Skeletal muscle tissue (tissue), 3 donors: ENCODE measurements at regions not wholly inside any gene's neighbourhood (a gene's known extent, or its start where the extent isn't known, plus 50 kb on each side); places are given as distances from the start of the nearest gene placed in this dataset.
"Not testable (repeated sequence)": the region's sequence is repeated elsewhere in the genome, so short reads cannot be mapped to it uniquely, and the experiment has no call there.

ENCODE experiments used
- H3K27ac ChIP-seq: one replicate; pipeline ENCODE4 v1.7.0; 2013; ENCODE audit warnings: mild to moderate bottlenecking, low read depth, low read length, inconsistent platforms
- H3K27me3 ChIP-seq, 3 donors: one replicate each; pipeline ENCODE4 v1.7.0; 2013; ENCODE audit warnings: low read length in 3 of 3; ENCODE audit not compliant: control insufficient read depth in 3 of 3, insufficient read depth in 3 of 3
- H3K36me3 ChIP-seq, 3 donors: one replicate each; pipeline ENCODE4 v1.7.0; 2013; ENCODE audit warnings: low read length in 3 of 3; ENCODE audit not compliant: control insufficient read depth in 3 of 3, insufficient read depth in 3 of 3
- H3K4me1 ChIP-seq, 3 donors: one replicate each; pipeline ENCODE4 v1.7.0; 2013; ENCODE audit warnings: low read length in 3 of 3, mild to moderate bottlenecking in 3 of 3; ENCODE audit not compliant: control insufficient read depth in 3 of 3, insufficient read depth in 3 of 3
- H3K4me3 ChIP-seq, 3 donors: one replicate each; pipeline ENCODE4 v1.7.0; 2013; ENCODE audit warnings: low read length in 3 of 3
- H3K9ac ChIP-seq, 3 donors: one replicate each; pipeline ENCODE4 v1.7.0; 2013; ENCODE audit warnings: low read length in 3 of 3, mild to moderate bottlenecking in 3 of 3, moderate library complexity in 2 of 3, low read depth in 1 of 3
- H3K9me3 ChIP-seq, 3 donors: one replicate each; pipeline ENCODE4 v1.7.0; 2013; ENCODE audit warnings: low read length in 3 of 3; ENCODE audit not compliant: control insufficient read depth in 3 of 3
- donor health status: Osteomylitis.

DNA sequence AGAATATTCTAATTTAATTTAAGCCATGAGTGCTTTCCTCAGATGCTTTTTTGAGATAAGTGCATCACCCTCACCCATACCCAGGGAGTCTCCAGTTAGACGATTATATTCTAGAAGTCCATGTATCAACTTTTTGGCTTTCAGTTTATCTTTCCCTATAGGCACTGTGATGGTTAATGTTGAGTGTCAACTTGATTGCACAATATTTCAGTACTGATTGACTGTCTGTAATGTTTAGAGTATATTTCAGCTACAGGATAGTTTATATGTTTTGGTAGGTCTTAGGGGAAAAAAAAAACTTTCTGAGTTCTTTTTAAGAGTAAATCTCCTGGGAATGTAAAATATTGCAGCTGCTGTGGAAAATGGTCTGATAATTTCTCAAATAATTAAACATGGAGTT is 535.4 kb downstream of the ADRA2A start:
- H3K4me1 ChIP-seq, result no peaks in the 10 kb centered on the region
- H3K27ac ChIP-seq, result no peak overlapping the region
- no peaks in the 10 kb centered on the region for H3K9me3 ChIP-seq
- no peak overlapping the region for H3K4me3 ChIP-seq
- H3K9ac ChIP-seq, result no peak overlapping the region
- H3K27me3 ChIP-seq, result no peaks in the 10 kb centered on the region
- H3K36me3 ChIP-seq, result no peaks in the 10 kb centered on the region

DNA sequence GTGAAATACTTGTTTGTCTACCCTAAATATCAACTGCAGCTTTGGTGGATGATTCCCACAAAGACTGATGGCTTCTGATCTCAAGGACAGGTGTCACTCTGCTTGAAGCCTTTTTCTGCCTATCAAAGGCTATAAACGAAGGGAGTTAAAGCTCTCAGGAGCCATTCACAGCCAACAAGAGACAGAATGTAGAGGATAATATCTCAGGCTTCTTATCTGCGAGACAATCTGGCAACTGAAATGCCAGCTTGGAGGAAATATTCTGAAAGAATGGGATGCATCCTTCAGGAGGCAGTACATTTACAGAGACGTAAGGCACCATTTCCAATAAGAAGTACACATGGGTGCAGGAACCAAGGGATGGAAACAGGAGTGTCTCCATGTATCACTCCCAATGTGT is 549.4 kb downstream of the GPAM start:
- Histone ChIP-seq H3K36me3 (no peaks in the 10 kb centered on the region), H3K4me3 (no peak overlapping the region), H3K9ac (no peak overlapping the region), H3K4me1 (no peaks in the 10 kb centered on the region), H3K9me3 (no peaks in the 10 kb centered on the region), H3K27ac (no peak overlapping the region), H3K27me3 (no peaks in the 10 kb centered on the region)

DNA sequence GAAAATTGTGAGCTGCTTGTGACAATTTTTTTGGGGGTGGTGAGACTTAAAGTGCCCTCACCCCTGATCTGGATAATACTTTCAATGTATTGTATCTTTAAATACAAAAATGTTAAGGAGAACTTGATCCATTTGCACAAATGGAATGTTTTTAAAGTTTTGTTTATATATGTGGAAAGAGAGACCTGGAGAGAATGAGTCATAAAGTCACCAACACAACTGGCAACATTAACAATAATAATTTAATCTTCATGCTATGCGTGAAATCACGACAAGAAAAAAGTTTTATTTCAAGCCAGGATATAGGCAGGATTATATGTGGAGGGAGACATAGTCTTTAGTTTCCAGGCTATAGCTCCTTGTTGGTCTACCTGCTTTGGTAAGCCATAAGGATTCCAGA is 537.5 kb downstream of the GPAM start:
- peaks cover 0 to 2% (median 0%) of the 10 kb centered on the region in 3 donors for H3K9me3 ChIP-seq
- H3K4me3 ChIP-seq, result no peak overlapping the region
- no peaks in the 10 kb centered on the region for H3K4me1 ChIP-seq
- no peak overlapping the region for H3K27ac ChIP-seq
- H3K9ac ChIP-seq, result no peak overlapping the region
- no peaks in the 10 kb centered on the region for H3K27me3 ChIP-seq
- H3K36me3 ChIP-seq, result no peaks in the 10 kb centered on the region

DNA sequence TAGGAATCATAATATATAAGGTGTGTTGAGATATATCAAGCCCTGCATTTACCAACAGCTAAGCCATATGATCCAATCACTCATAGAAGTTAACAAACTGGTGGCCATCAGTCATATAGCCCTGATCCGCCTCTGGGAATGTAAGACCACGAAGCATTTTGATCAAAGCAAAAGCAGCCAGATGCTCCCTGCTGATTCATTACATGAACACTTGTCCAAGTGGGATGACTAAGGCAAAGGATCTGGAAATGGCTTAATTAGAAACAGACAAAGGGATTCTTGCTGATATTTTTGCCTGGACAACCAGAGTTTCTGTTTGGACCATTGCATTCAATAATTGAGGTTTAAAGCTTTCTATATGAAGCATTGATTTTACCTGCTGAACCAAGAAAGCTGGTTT is 535.5 kb downstream of the GPAM start:
- no peak overlapping the region for H3K4me3 ChIP-seq
- no peaks in the 10 kb centered on the region for H3K4me1 ChIP-seq
- peaks cover 0 to 2% (median 2%) of the 10 kb centered on the region in 3 donors for H3K9me3 ChIP-seq
- no peak overlapping the region for H3K27ac ChIP-seq
- H3K9ac ChIP-seq, result no peak overlapping the region
- H3K27me3 ChIP-seq, result no peaks in the 10 kb centered on the region
- H3K36me3 ChIP-seq, result no peaks in the 10 kb centered on the region

GRCh38 chr10:111649080-111649479 is 534.5 kb downstream of the GPAM start:
- H3K4me1 ChIP-seq, H3K9ac ChIP-seq, H3K4me3 ChIP-seq, H3K27ac ChIP-seq, H3K36me3 ChIP-seq, H3K27me3 ChIP-seq, H3K9me3 ChIP-seq: not testable (repeated sequence)

- peaks cover 0 to 2% (median 2%) of the 10 kb centered on the region in 3 donors for H3K9me3 ChIP-seq
- H3K27ac ChIP-seq, result no peak overlapping the region
- no peak overlapping the region for H3K4me3 ChIP-seq
- H3K27me3 ChIP-seq, result no peaks in the 10 kb centered on the region
- no peaks in the 10 kb centered on the region for H3K36me3 ChIP-seq
- no peaks in the 10 kb centered on the region for H3K4me1 ChIP-seq
- H3K9ac ChIP-seq, result no peak overlapping the region
Measured at GRCh38 chr10:111650088-111650487, 533.5 kb downstream of the GPAM start.

- H3K4me1 ChIP-seq, result no peaks in the 10 kb centered on the region
- no peak overlapping the region for H3K27ac ChIP-seq
- H3K27me3 ChIP-seq, result no peaks in the 10 kb centered on the region
- peaks cover 0 to 2% (median 0%) of the 10 kb centered on the region in 3 donors for H3K9me3 ChIP-seq
- H3K4me3 ChIP-seq, result no peak overlapping the region
- no peaks in the 10 kb centered on the region for H3K36me3 ChIP-seq
- H3K9ac ChIP-seq, result no peak overlapping the region
Measured at GRCh38 chr10:111656066-111656465, 527.5 kb downstream of the GPAM start.

GRCh38 chr10:111677759-111678158 is 505.8 kb downstream of the GPAM start:
- H3K4me3 ChIP-seq, result no peak overlapping the region
- no peaks in the 10 kb centered on the region for H3K27me3 ChIP-seq
- H3K4me1 ChIP-seq, result no peaks in the 10 kb centered on the region
- no peaks in the 10 kb centered on the region for H3K9me3 ChIP-seq
- H3K9ac ChIP-seq, result no peak overlapping the region
- no peak overlapping the region for H3K27ac ChIP-seq
- H3K36me3 ChIP-seq, result no peaks in the 10 kb centered on the region

DNA sequence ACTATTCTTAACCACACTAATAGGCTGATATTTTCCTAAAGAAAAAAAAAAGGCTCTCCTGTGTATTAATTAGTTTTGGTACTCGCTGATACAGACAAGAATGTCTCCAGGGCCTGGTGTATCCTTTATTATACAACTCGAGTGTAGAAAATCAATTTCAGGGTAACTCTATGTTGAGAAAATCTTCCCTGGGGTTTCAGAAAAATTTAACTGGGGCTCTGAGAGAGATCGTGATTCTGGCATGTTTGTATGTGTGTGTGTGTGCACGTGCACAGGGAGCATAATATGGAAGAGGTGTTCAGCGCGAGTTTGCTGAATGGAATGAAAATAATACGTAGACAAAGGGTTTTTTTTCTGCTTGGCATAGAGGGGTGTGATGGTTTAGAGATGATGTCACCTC is 496.8 kb downstream of the GPAM start:
- no peaks in the 10 kb centered on the region for H3K4me1 ChIP-seq
- no peaks in the 10 kb centered on the region for H3K27me3 ChIP-seq
- no peaks in the 10 kb centered on the region for H3K36me3 ChIP-seq
- H3K4me3 ChIP-seq, result no peak overlapping the region
- no peaks in the 10 kb centered on the region for H3K9me3 ChIP-seq
- H3K27ac ChIP-seq, result no peak overlapping the region
- H3K9ac ChIP-seq, result no peak overlapping the region

DNA sequence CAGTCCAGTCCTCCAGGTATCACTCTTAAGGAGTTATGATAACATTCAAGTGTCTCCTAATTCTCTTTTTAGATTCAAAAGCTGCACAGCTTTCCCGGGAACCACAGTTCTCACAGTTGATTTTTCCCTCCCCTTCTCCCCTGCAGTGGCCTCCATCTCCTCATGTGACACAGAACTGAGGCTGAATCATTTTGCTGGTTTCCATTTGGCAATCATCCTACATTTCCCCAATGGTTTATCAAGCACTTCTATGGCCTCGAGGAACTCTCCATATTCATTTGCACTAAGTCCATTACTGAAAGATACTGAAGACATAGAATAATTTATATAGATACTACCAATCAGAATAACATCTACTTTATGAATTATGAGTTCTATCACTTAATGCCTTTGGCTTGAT is 484.9 kb downstream of the GPAM start:
- no peak overlapping the region for H3K27ac ChIP-seq
- H3K4me3 ChIP-seq, result no peak overlapping the region
- no peaks in the 10 kb centered on the region for H3K36me3 ChIP-seq
- H3K4me1 ChIP-seq, result no peaks in the 10 kb centered on the region
- no peaks in the 10 kb centered on the region for H3K27me3 ChIP-seq
- no peaks in the 10 kb centered on the region for H3K9me3 ChIP-seq
- H3K9ac ChIP-seq, result no peak overlapping the region

- Histone ChIP-seq H3K27me3 (no peaks in the 10 kb centered on the region), H3K36me3 (no peaks in the 10 kb centered on the region), H3K4me3 (no peak overlapping the region), H3K9me3 (no peaks in the 10 kb centered on the region), H3K9ac (no peak overlapping the region), H3K4me1 (no peaks in the 10 kb centered on the region), H3K27ac (no peak overlapping the region)
Measured at GRCh38 chr10:111703986-111704385, 479.6 kb downstream of the GPAM start.
